Adrenal gland (tissue), 5 donors: ENCODE measurements at regions not wholly inside any gene's neighbourhood (a gene's known extent, or its start where the extent isn't known, plus 50 kb on each side); places are given as distances from the start of the nearest gene placed in this dataset.

Experiments used
- CTCF ChIP-seq, 6 experiments: fragments of 450-650 bp in 4 of 6; fragments of 200-600 bp in 2 of 6; sonication (generic) in 1 of 6; IDR thresholded peaks; 1 replicate in 5 of 6; 2 replicates in 1 of 6; pipeline versions ENCODE4 v1.5.1 to v1.8.0; 2016 to 2021; ENCODE audit warnings: antibody characterized with exemption in 6 of 6, mild to moderate bottlenecking in 2 of 6, moderate library complexity in 1 of 6
- POLR2A ChIP-seq, 2 donors: fragments of 450-650 bp; IDR thresholded peaks; one replicate each; pipeline ENCODE4 v1.6.1; 2017; ENCODE audit warnings: antibody characterized with exemption in 2 of 2, mild to moderate bottlenecking in 2 of 2, moderate library complexity in 1 of 2
- donor health status: DM: no; HTN: no; CAD: no.

- no peak for TF ChIP-seq CTCF (IDR thresholded peaks at IDR 0.05)
- no peak for TF ChIP-seq POLR2A (IDR thresholded peaks at IDR 0.05)
These were observed 105.2 kb upstream of the ZNF521 start for GRCh38 chr18:25457126-25457525.
